GM19328 (cell line): ENCODE measurements at regions not wholly inside any gene's neighbourhood (a gene's known extent, or its start where the extent isn't known, plus 50 kb on each side); places are given as distances from the start of the nearest gene placed in this dataset.
"Not testable (repeated sequence)": the region's sequence is repeated elsewhere in the genome, so short reads cannot be mapped to it uniquely, and the experiment has no call there.

ENCODE experiments used
- ATAC-seq: cut with Tn5 transposase; IDR thresholded peaks from one replicate; pipeline ENCODE4 v1.9.1; 2021; ENCODE audit warnings: mild to moderate bottlenecking, moderate library complexity; ENCODE audit not compliant: unreplicated experiment

- ATAC-seq = no peak
Observed at GRCh38 chr20:48390981-48391380, 436.8 kb downstream of the PREX1 start.

- ATAC-seq = no peak
Observed at GRCh38 chr20:48387675-48388074, 440.1 kb downstream of the PREX1 start.

- no peak for ATAC-seq
Observed at GRCh38 chr20:48385527-48385926, 442.3 kb downstream of the PREX1 start.

GRCh38 chr20:48385114-48385513 is 442.7 kb downstream of the PREX1 start:
- no peak for ATAC-seq

GRCh38 chr20:48384147-48384818 is 443.5 kb downstream of the PREX1 start:
- no peak for ATAC-seq

GRCh38 chr20:48383252-48383651 is 444.5 kb downstream of the PREX1 start:
- ATAC-seq = no peak

GRCh38 chr20:48382304-48382703 is 445.5 kb downstream of the PREX1 start:
- ATAC-seq = no peak

- no peak for ATAC-seq
Observed at GRCh38 chr20:48381353-48382120, 446.3 kb downstream of the PREX1 start.

- no peak for ATAC-seq
Observed at GRCh38 chr20:48380661-48381060, 447.1 kb downstream of the PREX1 start.

- no peak for ATAC-seq
Observed at GRCh38 chr20:48378976-48379675, 448.7 kb downstream of the PREX1 start.

GRCh38 chr20:48377940-48378339 is 449.9 kb downstream of the PREX1 start:
- no peak for ATAC-seq

- no peak for ATAC-seq
Observed at GRCh38 chr20:48375804-48376203, 452.0 kb downstream of the PREX1 start.

- no peak for ATAC-seq
Observed at GRCh38 chr20:48374991-48375595, 452.7 kb downstream of the PREX1 start.

- not testable (repeated sequence) for ATAC-seq
Observed at GRCh38 chr20:48374031-48374907, 453.5 kb downstream of the PREX1 start.

- ATAC-seq = no peak
Observed at GRCh38 chr20:48373555-48373934, 454.3 kb downstream of the PREX1 start.

GRCh38 chr20:48372851-48373554 is 454.8 kb downstream of the PREX1 start:
- not testable (repeated sequence) for ATAC-seq

GRCh38 chr20:48371211-48371610 is 456.6 kb downstream of the PREX1 start:
- ATAC-seq = no peak

- ATAC-seq = not testable (repeated sequence)
Observed at GRCh38 chr20:48368580-48369021, 459.2 kb downstream of the PREX1 start.

GRCh38 chr20:48367541-48368358 is 460.0 kb downstream of the PREX1 start:
- not testable (repeated sequence) for ATAC-seq
